ENCODE measurements at regions not wholly inside any gene's neighbourhood (a gene's known extent, or its start where the extent isn't known, plus 50 kb on each side); places are given as distances from the start of the nearest gene placed in this dataset.

DNA sequence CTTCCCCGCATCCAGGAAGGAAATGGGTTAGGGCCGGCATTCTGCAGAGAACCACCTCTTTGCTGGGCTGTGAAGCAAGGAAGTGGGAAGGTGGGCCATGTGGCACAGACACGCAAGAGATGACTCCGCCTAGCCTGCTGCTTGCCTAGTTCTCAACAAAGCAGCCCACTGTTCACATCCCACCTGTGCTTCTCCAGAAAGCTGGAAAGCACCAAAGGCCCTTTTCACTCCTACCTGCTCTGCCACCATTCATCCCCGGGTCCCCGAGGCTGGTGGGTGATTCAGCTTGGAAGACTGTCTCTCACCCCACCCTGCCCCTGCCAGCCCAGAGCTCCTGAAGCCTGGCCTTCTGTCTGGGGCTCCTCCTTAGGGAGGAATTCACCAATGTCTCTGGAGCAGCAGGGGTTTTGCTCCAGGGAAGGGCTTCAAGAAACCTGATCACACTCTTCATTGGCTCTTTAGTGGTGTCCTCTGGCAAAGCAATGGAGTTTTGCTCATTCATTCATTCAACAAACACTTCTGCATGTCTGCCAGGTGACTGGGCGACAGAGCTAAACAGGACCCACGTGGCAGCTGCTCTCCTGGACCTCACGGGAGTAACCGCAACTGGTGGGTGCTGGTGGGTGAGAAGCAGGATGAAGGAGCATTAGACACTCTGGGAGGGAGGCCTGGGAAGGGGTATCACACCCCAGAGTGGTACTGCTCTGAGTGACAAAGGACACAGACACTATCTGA is 145.4 kb upstream of the TLE3 start:
- TF ChIP-seq, protein P1, sequence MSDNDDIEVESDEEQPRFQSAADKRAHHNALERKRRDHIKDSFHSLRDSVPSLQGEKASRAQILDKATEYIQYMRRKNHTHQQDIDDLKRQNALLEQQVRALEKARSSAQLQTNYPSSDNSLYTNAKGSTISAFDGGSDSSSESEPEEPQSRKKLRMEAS (IDR thresholded peaks at IDR 0.05), result no peak
- no peak for TF ChIP-seq RAD21 (IDR thresholded peaks at IDR 0.05; ENCODE audit: low read depth)
- TF ChIP-seq YY1 (IDR thresholded peaks at IDR 0.05; ENCODE audit: low read depth), result no peak
- TF ChIP-seq TCF12 (IDR thresholded peaks at IDR 0.05; ENCODE audit: low read depth), result no peak
- TF ChIP-seq TEAD4 (IDR thresholded peaks at IDR 0.05), result no peak
- TF ChIP-seq NFIC (IDR thresholded peaks at IDR 0.05), result no peak

DNA sequence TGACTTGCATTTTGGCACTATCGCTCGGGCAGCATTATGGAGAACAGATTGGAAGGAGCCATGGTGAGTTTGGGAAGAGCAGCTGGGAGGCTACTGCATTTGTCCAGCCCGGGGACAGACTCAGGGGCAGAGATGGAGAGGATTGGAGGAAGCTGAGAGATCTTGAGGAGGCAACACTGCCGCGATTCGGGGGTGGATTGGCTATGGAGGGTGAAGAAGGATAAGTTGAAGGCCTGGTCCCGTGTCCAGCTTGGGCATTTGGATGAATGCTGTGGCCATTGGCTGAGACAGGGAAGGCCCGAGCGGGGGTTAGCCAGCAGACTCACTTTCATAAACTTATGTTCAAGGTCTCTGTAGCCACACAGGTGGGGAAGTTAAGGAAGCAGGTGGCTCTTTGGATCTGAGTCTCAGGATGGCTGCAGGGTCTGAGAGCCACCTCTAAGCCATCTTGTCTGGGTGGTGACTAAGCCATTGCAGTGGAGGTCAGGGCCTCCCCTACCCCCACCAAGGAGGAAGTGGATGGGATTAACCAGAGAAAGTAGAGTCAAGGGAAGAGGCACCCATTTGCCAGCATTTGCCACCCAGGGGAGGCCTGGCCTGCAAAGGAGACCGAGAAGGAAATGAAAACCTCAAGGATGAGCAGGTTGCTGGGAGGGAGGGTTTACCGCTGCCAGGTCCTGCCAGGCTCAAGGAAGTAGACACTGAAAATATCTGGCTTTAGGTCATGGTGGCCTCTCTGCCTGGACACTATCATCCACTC is 144.0 kb upstream of the TLE3 start:
- TF ChIP-seq, protein P2, sequence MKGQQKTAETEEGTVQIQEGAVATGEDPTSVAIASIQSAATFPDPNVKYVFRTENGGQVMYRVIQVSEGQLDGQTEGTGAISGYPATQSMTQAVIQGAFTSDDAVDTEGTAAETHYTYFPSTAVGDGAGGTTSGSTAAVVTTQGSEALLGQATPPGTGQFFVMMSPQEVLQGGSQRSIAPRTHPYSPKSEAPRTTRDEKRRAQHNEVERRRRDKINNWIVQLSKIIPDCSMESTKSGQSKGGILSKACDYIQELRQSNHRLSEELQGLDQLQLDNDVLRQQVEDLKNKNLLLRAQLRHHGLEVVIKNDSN (IDR thresholded peaks at IDR 0.05), result no peak
- TF ChIP-seq CEBPB (IDR thresholded peaks at IDR 0.05), result no peak
- TF ChIP-seq ZBTB7A (IDR thresholded peaks at IDR 0.05; ENCODE audit: low read depth), result no peak
- no peak for TF ChIP-seq FOXM1 (IDR thresholded peaks at IDR 0.05; ENCODE audit: borderline replicate concordance, low read depth)
- no peak for TF ChIP-seq NFIC (IDR thresholded peaks at IDR 0.05)
- TF ChIP-seq YY1 (IDR thresholded peaks at IDR 0.05; ENCODE audit: low read depth), result no peak
- TF ChIP-seq TEAD4 (IDR thresholded peaks at IDR 0.05), result no peak
- no peak for TF ChIP-seq EGR1 (IDR thresholded peaks at IDR 0.05)
- no peak for TF ChIP-seq RAD21 (IDR thresholded peaks at IDR 0.05; ENCODE audit: low read depth)
- TF ChIP-seq, protein P1 (IDR thresholded peaks at IDR 0.05), result no peak
- TF ChIP-seq, protein P3, sequence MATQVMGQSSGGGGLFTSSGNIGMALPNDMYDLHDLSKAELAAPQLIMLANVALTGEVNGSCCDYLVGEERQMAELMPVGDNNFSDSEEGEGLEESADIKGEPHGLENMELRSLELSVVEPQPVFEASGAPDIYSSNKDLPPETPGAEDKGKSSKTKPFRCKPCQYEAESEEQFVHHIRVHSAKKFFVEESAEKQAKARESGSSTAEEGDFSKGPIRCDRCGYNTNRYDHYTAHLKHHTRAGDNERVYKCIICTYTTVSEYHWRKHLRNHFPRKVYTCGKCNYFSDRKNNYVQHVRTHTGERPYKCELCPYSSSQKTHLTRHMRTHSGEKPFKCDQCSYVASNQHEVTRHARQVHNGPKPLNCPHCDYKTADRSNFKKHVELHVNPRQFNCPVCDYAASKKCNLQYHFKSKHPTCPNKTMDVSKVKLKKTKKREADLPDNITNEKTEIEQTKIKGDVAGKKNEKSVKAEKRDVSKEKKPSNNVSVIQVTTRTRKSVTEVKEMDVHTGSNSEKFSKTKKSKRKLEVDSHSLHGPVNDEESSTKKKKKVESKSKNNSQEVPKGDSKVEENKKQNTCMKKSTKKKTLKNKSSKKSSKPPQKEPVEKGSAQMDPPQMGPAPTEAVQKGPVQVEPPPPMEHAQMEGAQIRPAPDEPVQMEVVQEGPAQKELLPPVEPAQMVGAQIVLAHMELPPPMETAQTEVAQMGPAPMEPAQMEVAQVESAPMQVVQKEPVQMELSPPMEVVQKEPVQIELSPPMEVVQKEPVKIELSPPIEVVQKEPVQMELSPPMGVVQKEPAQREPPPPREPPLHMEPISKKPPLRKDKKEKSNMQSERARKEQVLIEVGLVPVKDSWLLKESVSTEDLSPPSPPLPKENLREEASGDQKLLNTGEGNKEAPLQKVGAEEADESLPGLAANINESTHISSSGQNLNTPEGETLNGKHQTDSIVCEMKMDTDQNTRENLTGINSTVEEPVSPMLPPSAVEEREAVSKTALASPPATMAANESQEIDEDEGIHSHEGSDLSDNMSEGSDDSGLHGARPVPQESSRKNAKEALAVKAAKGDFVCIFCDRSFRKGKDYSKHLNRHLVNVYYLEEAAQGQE (IDR thresholded peaks at IDR 0.05; ENCODE audit: low read depth), result no peak
- TF ChIP-seq TCF12 (IDR thresholded peaks at IDR 0.05; ENCODE audit: low read depth), result no peak
- no peak for TF ChIP-seq TAF1 (IDR thresholded peaks at IDR 0.05; ENCODE audit: low read depth)
- TF ChIP-seq EP300 (IDR thresholded peaks at IDR 0.05; ENCODE audit: borderline replicate concordance), result no peak
- no peak for TF ChIP-seq CREB1 (IDR thresholded peaks at IDR 0.05; ENCODE audit: low read depth)

GRCh38 chr15:70240820-70241430 is 143.2 kb upstream of the TLE3 start:
- no peak for TF ChIP-seq YY1 (IDR thresholded peaks at IDR 0.05; ENCODE audit: low read depth)

DNA sequence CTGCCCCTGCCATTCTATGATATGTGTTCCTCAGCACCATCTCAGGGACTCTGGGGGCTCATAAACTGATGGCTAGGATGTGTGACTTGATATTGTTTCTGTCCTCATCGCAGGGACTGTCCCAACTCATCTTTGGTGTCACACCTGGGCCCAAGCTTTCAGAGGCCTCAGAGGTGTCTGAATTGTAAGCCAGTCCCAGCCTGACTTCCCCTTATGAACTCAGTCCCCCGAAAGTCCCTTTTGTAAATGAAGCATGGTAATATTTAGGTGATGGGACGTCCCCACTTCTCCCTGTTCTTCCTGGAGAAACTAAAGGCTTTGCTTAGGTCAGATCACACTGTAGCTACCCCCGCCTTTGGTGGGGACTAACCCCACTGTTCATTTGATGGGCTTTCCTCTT is 142.4 kb upstream of the TLE3 start:
- TF ChIP-seq NFIC (IDR thresholded peaks at IDR 0.05), result no peak
- TF ChIP-seq, protein P1 (IDR thresholded peaks at IDR 0.05), result no peak
- TF ChIP-seq CEBPB (IDR thresholded peaks at IDR 0.05), result no peak
- no peak for TF ChIP-seq YY1 (IDR thresholded peaks at IDR 0.05; ENCODE audit: low read depth)
- TF ChIP-seq EGR1 (IDR thresholded peaks at IDR 0.05), result no peak
- no peak for TF ChIP-seq TEAD4 (IDR thresholded peaks at IDR 0.05)
- TF ChIP-seq, protein P2 (IDR thresholded peaks at IDR 0.05), result no peak
- TF ChIP-seq TCF12 (IDR thresholded peaks at IDR 0.05; ENCODE audit: low read depth), result no peak
- no peak for TF ChIP-seq ZBTB7A (IDR thresholded peaks at IDR 0.05; ENCODE audit: low read depth)
- no peak for TF ChIP-seq EP300 (IDR thresholded peaks at IDR 0.05; ENCODE audit: borderline replicate concordance)
- TF ChIP-seq RAD21 (IDR thresholded peaks at IDR 0.05; ENCODE audit: low read depth), result no peak
- TF ChIP-seq, protein P3 (IDR thresholded peaks at IDR 0.05; ENCODE audit: low read depth), result no peak
- no peak for TF ChIP-seq TAF1 (IDR thresholded peaks at IDR 0.05; ENCODE audit: low read depth)
- no peak for TF ChIP-seq CREB1 (IDR thresholded peaks at IDR 0.05; ENCODE audit: low read depth)
- TF ChIP-seq FOXM1 (IDR thresholded peaks at IDR 0.05; ENCODE audit: borderline replicate concordance, low read depth), result no peak

GRCh38 chr15:70238917-70239316 is 141.2 kb upstream of the TLE3 start:
- TF ChIP-seq TCF12 (IDR thresholded peaks at IDR 0.05; ENCODE audit: low read depth) (no peak), YY1 (IDR thresholded peaks at IDR 0.05; ENCODE audit: low read depth) (no peak), TAF1 (IDR thresholded peaks at IDR 0.05; ENCODE audit: low read depth) (no peak), EGR1 (IDR thresholded peaks at IDR 0.05) (no peak), FOXM1 (IDR thresholded peaks at IDR 0.05; ENCODE audit: borderline replicate concordance, low read depth) (no peak), NFIC (IDR thresholded peaks at IDR 0.05) (no peak), ZBTB7A (IDR thresholded peaks at IDR 0.05; ENCODE audit: low read depth) (no peak), CREB1 (IDR thresholded peaks at IDR 0.05; ENCODE audit: low read depth) (no peak), RAD21 (IDR thresholded peaks at IDR 0.05; ENCODE audit: low read depth) (no peak), TEAD4 (IDR thresholded peaks at IDR 0.05) (no peak), CEBPB (IDR thresholded peaks at IDR 0.05) (no peak), EP300 (IDR thresholded peaks at IDR 0.05; ENCODE audit: borderline replicate concordance) (no peak)
- TF ChIP-seq, protein P2 (IDR thresholded peaks at IDR 0.05), result no peak
- TF ChIP-seq, protein P3 (IDR thresholded peaks at IDR 0.05; ENCODE audit: low read depth), result no peak
- TF ChIP-seq, protein P1 (IDR thresholded peaks at IDR 0.05), result no peak

Measured in Ishikawa (cell line).